Astrocyte of the spinal cord (primary cell): ENCODE measurements at regions not wholly inside any gene's neighbourhood (a gene's known extent, or its start where the extent isn't known, plus 50 kb on each side); places are given as distances from the start of the nearest gene placed in this dataset.
"Not testable (repeated sequence)": the region's sequence is repeated elsewhere in the genome, so short reads cannot be mapped to it uniquely, and the experiment has no call there.

Source experiments
- DNase-seq: peaks from one replicate; pipeline ENCODE4 v3.0.0; 2011; ENCODE audit warnings: low read depth, low spot score
- H3K4me3 ChIP-seq: 2 replicates; pipeline ENCODE4 v1.5.1; 2011; ENCODE audit warnings: low read depth, mild to moderate bottlenecking, low read length, moderate library complexity
- CTCF ChIP-seq: IDR thresholded peaks from 2 replicates; pipeline ENCODE4 v1.5.1; 2012; ENCODE audit warnings: low read depth, mild to moderate bottlenecking, low read length, inconsistent platforms
- in situ Hi-C: cut with HindIII; loops from 2 replicates; pipeline ENCODE4 v1.10.0; 2017; ENCODE audit warnings: low sequenced_read_pairs

- in situ Hi-C loops: no loop called here
- no peak for DNase-seq
- no peak for TF ChIP-seq CTCF
- H3K4me3 ChIP-seq: no peak overlapping the region
Measured at GRCh38 chr12:56872366-56872765, 61.8 kb downstream of the SDR9C7 start.

- no peak for TF ChIP-seq CTCF
- no peak for DNase-seq
- H3K4me3 ChIP-seq: no peak overlapping the region
- in situ Hi-C loops: no loop called here
Measured at GRCh38 chr12:56867216-56867615, 67.0 kb downstream of the SDR9C7 start.

GRCh38 chr12:56866493-56866892, 67.7 kb downstream of the SDR9C7 start:
- in situ Hi-C loops: no loop called here
- no peak overlapping the region for H3K4me3 ChIP-seq
- no peak for TF ChIP-seq CTCF
- no peak for DNase-seq

- no peak for TF ChIP-seq CTCF
- DNase-seq: no peak
- no peak overlapping the region for H3K4me3 ChIP-seq
- in situ Hi-C loops: no loop called here
Measured at GRCh38 chr12:56864318-56864717, 69.9 kb downstream of the SDR9C7 start.

GRCh38 chr12:56863789-56864188, 70.4 kb downstream of the SDR9C7 start:
- H3K4me3 ChIP-seq: no peak overlapping the region
- in situ Hi-C loops: no loop called here
- no peak for TF ChIP-seq CTCF
- no peak for DNase-seq

- in situ Hi-C loops: no loop called here
- TF ChIP-seq CTCF: no peak
- H3K4me3 ChIP-seq: no peak overlapping the region
- DNase-seq: no peak
Measured at GRCh38 chr12:56862264-56862663, 71.9 kb downstream of the SDR9C7 start.

GRCh38 chr12:56853392-56853978, 80.7 kb downstream of the SDR9C7 start:
- DNase-seq, in situ Hi-C loops, H3K4me3 ChIP-seq: not testable (repeated sequence)
